Erythroblast (primary cell): ENCODE measurements at regions not wholly inside any gene's neighbourhood (a gene's known extent, or its start where the extent isn't known, plus 50 kb on each side); places are given as distances from the start of the nearest gene placed in this dataset.
"Not testable (repeated sequence)": the region's sequence is repeated elsewhere in the genome, so short reads cannot be mapped to it uniquely, and the experiment has no call there.

ENCODE experiments used
- DNase-seq, 2 experiments: peaks; one replicate each; lab custom pipeline; 2025; lab: John Stamatoyannopoulos, UW
- GATA1 ChIP-seq: IDR thresholded peaks from 2 replicates; pipeline ENCODE4 v1.6.1; 2011; ENCODE audit warnings: low read depth, mild to moderate bottlenecking, control low read depth, low read length, moderate library complexity
- POLR2A ChIP-seq: IDR thresholded peaks from 2 replicates; pipeline ENCODE4 v1.6.1; 2011; ENCODE audit warnings: mild to moderate bottlenecking, low read length

DNA sequence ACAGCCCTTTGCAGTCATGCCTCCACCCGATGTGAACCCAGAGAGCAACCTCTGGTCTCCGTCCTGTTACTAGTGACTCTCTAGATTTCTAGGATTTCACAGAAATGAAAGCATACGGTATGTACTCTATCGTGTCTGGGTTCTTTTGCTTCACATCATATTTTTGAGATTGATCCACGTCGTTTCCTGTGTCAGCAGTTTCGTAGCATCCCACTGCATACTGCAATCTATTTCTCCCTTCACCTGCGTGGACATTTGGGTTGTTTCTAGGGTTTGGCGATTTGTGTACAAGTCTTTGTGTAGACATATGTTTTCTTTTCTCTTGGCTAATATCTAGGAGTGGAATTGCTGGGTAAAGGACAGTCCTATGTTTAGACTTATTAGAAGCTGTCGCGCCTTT, 119.8 kb upstream of the PCBD1 start:
- no peak for TF ChIP-seq GATA1
- TF ChIP-seq POLR2A, result no peak

DNA sequence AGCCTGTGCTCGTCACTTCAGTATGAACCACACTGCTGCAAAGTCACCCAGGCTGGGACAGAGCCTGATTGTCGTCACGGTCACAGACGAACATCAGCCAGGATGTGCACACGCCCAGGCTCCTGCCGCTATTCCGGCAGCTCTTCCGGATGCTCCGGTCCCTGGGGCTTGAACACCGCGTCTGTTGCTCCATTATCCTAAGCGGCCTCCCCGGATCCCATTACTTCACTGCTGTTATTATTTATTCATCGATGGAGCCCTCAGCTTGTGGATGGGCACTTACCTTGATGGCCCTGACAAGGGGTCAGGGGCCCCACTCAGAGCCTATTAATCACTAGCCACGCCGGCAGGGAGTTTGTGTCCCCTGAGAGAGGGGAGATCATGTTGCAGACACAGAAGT, 120.8 kb upstream of the PCBD1 start:
- TF ChIP-seq POLR2A, result no peak
- TF ChIP-seq GATA1, result no peak
- no peak for DNase-seq

More for the DNA sequence above, 119.8 kb upstream of the PCBD1 start:
- DNase-seq, result no peak

DNA sequence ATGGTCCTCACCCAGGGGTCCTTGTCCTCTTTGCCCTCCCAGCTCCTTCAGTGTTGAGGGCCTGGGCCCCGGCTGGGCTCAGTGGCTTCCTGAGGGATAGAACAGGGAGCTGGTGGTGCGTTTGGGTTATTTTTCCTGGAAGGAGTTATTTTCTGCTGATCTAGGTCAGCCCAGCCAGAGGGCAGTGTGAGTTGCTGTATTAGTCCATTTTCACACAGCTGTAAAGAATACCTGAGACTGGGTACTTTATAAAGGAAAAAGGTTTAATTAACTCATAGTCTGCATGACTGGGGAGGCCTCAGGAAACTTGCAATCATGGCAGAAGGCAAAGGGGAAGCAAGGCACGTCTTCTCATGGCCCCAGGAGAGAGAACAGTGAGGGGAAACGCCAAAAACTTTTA, 122.4 kb upstream of the PCBD1 start:
- TF ChIP-seq GATA1 (no peak), POLR2A (no peak)

DNA sequence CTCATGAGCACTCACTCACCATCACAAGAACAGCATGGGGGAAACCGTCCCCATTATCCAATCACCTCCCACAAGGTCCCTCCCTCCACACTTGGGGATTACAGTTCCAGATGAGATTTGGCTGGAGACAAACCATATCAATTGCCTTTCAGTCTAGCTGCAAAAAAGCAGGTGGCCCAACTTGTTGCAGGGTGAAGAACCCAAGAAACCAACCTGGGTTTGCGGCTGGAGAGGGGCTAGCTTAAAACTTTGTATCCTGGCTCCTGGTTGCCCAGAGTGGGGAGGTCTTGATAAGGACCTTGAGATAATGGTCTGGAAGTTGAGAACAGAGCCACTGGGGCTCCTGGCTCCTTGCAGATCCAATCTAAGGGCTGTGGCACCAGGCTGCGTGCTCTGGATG, 122.8 kb upstream of the PCBD1 start:
- no peak for DNase-seq
- TF ChIP-seq GATA1 (no peak), POLR2A (no peak)

More for the DNA sequence above, 122.4 kb upstream of the PCBD1 start:
- no peak for DNase-seq

DNA sequence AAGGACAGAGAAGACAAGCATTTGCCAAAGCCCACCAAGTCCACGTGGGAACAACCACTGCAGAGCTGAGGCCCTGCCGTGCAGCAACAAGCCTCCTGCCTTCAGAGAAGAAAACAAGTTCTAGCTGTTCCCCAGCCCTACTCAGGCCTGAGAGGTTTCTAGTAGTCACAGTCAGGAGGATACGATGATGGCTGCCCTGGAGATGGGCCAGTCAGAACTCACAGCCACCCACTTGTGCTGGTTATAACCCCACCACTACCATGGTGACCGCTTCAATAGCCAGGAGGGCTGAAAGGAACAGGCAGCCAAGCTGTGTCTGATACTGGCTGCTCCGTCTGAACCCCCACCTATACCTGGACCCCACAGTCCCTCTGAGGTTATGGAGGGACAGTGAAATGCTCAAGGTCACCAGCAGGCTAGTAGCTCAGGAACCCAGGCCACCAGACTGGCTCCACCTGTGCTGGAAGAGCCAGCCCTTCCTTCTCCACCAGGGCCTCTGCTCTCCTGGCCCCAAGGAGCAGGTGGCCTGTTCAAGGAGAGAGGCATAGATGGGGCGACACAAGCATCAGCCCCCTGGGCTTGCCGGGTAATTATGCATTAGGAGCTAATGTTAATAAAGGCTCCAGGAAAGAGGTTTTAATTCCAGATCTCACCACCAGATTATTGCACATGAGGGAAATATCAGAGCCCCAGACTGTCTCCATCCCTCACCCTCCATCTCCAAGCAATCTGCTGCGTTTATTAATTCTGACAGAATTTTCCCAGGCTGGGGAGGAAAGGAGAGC, 125.8 kb upstream of the PCBD1 start:
- no peak for TF ChIP-seq POLR2A
- TF ChIP-seq GATA1, result no peak
- DNase-seq, result no peak

DNA sequence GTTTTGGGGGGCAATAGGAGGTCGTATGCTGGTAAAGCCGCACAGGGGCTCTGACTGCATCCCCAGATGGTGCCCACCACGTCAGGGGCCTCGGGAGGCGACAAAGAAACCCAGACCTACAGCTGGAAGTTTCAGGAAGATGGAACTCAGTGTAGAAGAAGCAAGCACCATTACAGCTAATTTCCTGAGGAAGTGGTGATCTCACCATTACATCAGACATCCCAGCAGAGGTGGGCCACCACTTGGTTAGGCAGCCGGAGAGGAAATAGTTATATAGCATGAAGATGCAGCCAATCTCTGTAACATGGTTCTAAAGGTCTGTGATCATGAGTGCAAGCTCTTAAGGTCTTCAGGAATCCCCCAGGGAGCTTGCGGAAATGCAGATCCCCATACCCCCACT, 127.3 kb upstream of the PCBD1 start:
- TF ChIP-seq GATA1, result no peak
- DNase-seq, result no peak

DNA sequence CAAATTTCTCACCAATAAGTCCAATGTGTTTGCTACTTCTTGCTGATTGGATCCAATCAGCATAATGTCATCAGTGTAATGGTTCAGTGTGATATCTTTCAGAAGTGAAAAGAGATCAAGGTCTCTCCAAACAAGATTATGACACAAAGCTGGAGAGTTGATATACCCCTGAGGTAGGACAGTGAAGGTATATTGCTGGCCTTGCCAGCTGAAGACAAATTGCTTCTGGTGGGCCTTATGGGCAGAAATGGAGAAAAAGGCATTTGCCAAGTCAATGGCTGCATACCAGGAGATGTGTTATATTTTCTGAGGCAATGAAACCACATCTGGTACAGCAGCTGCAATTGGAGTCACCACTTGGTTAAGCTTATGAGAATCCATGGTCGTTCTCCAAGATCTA, 131.7 kb upstream of the PCBD1 start:
- DNase-seq, result not testable (repeated sequence)

DNA sequence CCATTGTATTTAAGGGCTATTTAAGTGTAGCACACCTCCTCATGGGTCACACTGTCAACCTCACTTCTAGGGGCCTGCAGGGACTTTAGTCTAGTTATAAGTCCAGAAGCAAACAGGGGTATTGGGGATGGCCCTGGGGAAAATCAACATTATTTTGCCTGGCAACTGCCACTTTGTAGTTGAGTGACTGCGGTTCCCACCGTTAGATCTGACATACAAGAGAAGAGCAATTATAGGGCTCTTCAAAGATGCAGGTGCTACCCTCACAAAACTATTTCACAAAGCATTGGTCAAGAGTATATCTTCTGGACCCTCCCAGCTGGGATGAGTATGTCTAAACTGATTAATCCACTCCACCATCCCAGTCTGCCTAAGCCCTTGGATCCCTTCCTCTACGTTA, 133.0 kb upstream of the PCBD1 start:
- no peak for TF ChIP-seq POLR2A
- TF ChIP-seq GATA1, result no peak

DNA sequence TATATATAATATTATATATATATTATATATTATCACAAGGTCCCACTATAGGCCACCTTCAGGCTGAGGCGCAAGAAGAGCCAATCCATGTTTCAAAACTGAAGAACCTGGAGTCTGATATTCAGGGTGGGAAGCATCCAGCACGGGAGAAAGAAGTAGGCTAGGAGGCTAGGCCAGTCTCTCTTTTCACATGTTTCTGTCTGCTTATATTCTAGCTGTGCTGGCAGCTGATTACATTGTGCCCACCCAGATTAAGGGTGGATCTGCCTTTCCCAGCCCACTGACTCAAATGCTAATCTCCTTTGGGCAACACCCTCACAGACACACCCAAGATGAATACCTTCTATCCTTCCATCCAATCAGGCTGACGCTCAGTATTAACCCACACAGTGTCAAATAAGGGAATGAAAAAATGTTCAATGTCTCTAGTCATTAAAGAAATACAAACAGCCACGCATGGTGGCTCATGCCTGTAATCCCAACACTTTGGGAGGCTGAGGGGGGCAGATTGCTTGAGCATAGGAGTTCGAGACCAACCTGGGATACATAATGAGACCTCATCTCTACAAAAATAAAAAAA, 135.4 kb upstream of the PCBD1 start:
- DNase-seq, result peak in 1 of 2 experiments; percentile 51

More for the DNA sequence above, 133.0 kb upstream of the PCBD1 start:
- no peak for DNase-seq

DNA sequence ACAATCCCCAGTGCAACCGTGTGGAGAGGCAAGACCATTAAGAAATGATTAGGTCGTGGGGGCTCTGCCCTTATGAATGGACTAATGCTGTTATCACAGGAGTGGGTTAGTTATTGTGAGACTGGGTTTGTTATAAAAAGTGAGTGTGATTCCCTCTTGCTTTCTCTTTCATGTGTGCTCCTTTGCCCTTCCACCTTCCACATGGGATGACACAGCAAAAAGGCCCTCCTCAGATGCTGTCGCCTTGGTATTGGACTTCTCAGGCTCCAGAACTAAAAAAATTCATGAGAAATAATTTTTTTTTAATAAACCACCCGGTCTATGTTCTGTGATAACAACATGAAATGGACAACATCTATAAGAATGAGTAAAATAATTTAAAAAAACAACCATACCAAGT, 136.1 kb upstream of the PCBD1 start:
- DNase-seq, result peak in 1 of 2 experiments; percentile 5
- TF ChIP-seq POLR2A (no peak), GATA1 (no peak)

More for the DNA sequence above, 135.4 kb upstream of the PCBD1 start:
- no peak for TF ChIP-seq POLR2A
- TF ChIP-seq GATA1, result no peak

DNA sequence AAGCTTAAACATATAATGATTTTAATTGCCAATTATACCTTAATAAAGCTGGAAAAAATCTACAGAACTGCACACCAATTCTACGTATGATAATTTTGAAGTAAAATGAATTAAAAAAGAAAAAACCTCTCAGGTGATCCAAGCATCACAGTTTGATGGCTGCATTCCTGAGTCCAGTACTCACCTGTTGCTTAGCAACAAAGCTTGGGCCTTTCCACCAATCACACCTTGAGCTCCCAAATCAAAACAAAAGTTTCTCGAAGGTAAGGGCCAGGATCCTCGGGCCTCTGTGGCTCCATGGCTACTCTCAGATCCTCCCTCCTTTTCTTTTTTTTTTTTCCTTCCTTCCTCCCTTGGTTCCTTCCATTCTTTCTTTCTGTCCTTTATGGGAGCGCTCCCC, 137.2 kb upstream of the PCBD1 start:
- TF ChIP-seq POLR2A, result no peak
- TF ChIP-seq GATA1, result no peak
- no peak for DNase-seq

DNA sequence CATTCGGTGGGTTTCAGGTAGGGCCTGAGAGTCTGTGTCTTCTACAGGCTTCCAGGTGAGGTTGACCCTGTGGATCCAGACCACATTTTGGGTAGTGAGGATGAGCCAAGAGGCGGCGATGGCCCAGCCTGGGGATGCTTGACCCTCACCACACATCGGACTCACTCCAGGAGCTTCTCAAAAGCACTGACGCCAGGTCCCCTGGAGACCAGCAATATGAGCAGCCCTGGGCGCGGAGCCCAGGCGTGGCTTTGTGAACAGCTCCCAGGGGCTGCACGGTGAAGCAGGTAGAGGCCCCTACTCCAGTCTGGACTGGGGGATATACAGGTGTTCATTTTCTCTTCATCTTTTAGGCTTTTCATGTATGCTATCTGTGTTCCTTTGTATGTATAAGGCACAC, 139.7 kb upstream of the PCBD1 start:
- no peak for TF ChIP-seq GATA1
- no peak for TF ChIP-seq POLR2A

DNA sequence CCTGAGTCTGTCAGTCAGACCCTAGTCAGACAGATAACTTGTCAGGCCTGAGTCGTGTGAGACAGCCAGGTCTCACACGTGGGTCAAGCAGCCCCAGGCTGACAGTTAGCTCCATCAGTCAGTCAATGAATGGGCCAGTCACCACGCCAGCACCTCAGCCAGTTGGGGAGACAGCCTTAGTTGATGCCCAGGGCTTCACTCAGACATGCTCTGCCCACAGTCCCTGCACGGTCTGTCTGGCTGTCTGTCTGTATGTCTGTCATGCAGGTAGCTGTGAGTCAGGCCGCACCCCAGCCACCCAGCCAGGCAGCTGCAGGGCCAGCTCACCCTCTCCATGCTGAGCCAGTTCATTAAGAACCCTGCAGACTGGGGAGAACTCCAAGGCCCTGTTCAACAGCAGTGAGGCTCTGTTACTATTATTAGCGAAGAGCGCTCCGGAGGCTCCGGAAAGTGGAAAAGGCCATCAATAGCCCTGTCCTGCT, 141.1 kb upstream of the PCBD1 start:
- TF ChIP-seq GATA1 (no peak), POLR2A (no peak)
- DNase-seq, result no peak

More for the DNA sequence above, 139.7 kb upstream of the PCBD1 start:
- no peak for DNase-seq

DNA sequence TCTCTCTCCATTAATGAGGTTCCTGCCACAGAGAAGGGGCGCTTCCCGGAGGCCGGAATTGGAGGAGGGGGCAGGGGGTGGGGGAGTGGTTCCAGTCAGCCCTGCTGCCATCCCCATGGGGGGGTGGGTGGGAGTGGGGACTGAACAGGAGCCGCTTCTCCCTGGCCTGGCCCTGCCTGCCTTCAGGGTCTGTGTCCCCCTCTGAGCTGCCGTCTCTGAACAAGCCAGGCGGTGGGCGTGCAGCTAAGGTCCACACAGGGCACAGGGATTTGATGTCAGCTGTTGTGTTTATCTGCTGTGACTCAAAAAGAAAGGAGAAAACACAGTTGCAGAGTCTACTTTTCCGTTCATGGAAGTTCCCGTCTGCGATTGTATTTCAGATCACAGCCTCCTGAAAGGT, 141.5 kb upstream of the PCBD1 start:
- no peak for TF ChIP-seq POLR2A
- TF ChIP-seq GATA1, result no peak
- no peak for DNase-seq
